Endothelial cell of hepatic sinusoid (primary cell): ENCODE measurements at regions not wholly inside any gene's neighbourhood (a gene's known extent, or its start where the extent isn't known, plus 50 kb on each side); places are given as distances from the start of the nearest gene placed in this dataset.

Source experiments
- in situ Hi-C: cut with HindIII; loops from 2 replicates; pipeline ENCODE4 v1.10.0; 2017; ENCODE audit warnings: low sequenced_read_pairs

DNA sequence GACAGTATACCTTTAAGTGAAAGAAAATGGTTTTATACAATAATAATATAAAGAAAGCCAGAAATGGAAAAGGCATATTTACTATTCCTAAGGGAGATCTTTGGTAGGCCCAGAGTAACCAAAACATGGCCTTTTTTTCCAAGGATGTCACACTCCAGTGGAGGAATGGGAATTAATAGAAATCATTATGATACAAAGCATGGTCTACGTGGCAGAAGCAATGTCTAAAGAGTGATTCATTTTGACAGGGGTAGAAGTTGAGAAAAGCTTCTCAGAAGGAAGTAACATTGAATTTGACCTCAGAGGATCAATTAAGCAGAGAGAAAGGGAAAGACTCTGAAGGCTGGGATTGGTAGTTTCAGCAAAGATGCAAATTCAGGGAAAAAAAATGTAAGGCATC, 208.6 kb downstream of the BTG1 start:
- in situ Hi-C loops = no loop called here

DNA sequence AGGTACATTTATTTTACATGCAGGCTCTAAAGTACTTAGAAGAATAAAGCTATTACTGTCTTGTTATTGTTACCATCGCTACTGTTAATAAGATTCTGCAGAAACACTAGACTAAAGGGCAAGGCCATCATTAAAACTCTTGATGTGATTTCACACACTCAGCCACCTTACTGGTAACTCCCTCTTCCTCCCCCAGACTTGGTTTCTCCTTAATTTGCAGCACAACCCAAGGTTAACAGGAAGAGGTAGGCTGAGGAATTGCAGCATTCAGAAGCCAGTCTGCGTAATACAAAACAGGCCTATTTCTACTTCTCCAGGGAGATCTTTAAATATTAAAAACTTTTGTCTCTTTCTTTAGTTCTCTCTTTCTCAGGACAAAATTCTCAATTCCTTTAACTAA, 210.3 kb downstream of the BTG1 start:
- in situ Hi-C loops = no loop called here

DNA sequence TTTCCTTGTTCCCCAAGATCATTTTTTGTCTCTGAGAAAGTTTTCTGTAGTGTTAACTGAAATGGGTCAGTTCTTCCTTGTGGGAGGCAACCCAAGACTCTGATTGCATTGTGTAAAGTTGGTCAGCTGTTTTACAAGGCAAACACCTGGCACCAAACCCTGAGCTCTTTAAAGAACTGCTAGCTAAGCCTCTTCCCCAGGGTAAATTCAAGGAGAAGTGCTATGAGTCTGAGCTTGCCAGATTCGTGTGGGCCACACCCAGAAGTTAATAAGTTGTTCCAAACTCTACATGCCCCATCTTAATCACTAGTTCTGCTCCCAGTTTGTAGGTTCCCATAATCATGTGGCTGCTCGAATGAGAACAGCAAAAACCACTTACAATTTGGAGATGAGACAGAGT, 214.5 kb downstream of the BTG1 start:
- in situ Hi-C loops = loop anchor here (5.0 kb wide), 1 partner anchor 76 kb away; no protein-coding TSS in a partner anchor

DNA sequence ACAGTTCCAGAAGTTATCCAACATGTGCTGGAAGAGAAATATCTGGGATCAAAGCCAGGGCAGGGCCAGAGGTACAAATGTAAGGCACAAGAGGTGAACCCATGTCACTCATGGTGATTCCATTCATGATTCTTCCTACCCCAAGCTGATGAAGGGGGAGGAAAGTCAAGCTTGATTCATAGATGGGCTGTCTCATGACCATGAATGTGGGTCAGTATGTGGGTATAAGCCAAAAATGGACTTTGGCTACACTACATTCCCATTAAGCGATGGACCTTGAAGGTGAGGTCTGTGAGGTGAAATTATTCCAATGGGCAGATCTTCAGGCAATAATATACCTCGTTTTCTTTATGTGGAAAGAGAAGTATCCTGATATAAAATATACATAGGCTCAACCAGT, 217.1 kb downstream of the BTG1 start:
- in situ Hi-C loops = no loop called here

DNA sequence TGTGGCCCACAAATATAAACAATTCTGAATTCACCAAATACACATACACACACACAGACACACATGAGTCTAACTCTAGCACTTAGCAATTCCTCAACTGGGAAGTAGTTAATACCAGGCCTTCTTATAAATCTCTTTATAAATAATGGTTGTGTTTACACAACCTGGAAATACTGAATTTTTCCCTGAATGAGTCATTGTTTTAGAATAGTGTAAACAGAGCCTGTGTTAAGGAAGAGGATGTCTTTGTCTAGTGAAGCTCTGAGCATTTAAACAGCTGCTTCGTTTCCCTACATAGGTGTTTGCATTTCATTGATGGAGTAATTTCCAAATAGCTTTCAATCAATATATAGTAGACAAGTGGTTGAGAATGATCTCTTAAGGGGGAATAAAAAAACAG, 218.8 kb downstream of the BTG1 start:
- in situ Hi-C loops = no loop called here

DNA sequence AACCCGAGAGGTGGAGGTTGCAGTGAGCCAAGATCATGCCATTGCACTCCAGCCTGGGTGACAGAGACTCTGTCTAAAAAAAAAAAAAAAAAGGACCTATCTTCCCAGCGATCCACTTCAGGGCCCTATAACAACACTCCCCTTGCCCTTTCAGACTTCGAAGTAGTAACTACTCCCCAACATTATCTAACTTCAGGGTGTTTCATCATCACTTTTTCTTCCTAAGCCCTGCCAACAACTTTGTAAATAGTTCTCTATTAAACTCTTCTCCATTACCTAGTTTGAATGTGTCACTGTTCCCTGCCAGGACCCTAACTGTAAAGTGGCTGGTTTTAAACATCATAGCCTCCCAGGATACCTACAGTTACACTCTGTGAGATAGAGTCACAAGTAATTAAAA, 220.8 kb downstream of the BTG1 start:
- in situ Hi-C loops = no loop called here

DNA sequence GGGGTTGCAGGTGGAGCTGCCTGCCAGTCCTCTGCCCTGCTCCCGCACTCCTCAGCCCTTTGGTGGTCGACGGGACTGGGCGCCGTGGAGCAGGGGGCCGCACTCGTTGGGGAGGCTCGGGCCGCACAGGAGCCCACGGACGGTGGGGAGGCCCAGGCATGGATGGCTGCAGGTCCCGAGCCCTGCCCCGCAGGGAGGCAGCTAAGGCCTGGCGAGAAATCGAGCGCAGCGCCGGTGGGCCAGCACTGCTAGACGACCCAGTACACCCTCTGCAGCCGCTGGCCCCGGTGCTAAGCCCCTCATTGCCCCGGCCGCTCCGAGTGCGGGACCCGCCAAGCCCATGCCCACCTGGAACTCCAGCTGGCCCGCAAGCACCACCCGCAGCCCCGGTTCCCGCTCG, 221.8 kb downstream of the BTG1 start:
- in situ Hi-C loops = no loop called here

DNA sequence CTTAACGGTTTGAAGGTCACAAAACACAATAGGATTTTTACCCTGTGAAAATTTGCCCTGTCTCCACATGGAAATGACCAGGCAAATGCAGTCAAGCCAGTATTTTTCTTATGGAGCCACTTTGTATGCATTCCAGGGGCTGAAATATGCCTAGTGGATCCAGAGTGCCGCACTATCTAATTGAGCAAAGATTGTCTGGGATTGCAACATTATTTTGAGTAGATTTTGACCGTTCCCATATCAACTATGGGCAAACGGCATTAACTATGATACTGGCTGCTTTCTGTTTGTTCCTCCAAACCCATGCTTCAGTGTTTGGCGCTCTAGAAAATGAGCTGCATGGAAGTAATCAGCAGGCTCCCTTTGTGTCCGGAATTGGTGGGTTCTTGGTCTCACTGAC, 223.0 kb downstream of the BTG1 start:
- in situ Hi-C loops = no loop called here

DNA sequence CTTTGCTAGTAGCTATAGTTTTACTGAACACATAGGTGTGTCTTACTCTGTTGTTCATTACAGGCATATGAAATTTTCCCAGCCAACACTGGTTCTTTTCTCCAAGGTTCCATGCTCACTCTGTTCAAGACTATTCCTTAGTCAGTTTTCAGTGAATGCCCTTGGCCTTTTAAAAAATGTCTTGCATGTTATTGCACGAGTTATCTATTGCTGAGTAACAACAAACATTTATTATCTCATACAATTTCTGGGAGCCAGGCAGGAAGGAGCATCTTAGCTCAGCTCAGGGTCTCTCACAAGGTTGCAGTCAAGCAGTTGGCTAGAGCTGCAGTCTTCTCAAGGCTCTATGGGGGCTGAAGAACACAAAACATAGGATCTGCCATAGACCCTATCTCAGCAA, 223.5 kb downstream of the BTG1 start:
- in situ Hi-C loops = no loop called here

DNA sequence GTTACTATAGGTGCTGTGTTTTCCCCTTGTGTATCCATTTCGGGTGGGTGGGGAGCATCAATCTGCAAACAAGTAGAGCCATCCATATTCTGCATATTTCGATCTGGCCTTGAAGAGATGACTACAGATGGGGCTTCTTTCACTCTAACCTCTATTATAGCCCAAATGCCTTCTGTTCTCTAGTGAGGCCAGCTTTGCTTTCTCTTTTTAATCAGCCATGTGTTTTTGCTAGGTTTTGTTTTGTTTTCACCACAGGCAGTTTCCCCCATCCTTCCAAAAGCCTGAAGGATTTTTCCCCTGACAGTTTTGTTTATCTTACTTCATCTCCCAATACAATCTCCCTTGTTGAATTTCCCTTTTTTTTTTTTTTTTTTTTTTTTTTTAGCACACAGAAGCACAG, 224.1 kb downstream of the BTG1 start:
- in situ Hi-C loops = no loop called here

DNA sequence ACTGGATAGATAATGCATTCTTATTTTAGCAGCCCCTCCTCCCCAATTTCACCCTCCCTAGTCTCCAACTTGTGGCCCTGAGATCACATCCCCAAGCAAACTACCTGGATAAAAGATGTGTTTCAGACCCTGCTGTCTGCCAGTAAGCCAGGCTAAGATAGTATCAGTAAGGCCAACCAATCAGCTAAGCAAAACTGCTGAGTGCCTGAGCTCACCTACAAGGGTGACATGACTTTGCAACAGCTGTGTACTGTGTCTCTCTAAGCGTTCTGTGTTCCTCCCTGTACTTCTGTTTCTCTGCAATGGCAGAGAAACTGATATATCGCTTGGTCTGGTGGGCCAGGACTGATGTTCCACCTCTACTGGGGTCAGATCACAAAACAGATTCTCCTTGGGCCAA, 224.9 kb downstream of the BTG1 start:
- in situ Hi-C loops = no loop called here

DNA sequence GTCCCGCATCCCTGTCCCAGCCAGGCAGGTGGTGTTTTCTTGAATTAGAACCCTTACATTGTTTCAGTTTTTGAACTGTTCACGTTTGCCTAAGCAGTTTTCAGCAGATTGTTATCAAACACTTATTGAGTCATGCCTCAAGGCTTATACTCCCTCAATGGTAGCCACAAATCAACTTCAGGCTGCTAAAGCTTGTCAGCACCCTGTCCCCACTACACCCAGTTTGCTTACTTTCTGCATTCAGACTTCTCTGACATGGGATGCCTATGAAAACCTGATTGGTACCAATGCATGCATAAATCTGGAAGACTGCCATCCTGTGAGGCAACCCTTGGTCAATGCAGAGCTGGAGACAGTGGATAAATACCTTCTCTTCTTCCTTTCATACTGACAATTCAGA, 225.4 kb downstream of the BTG1 start:
- in situ Hi-C loops = no loop called here

DNA sequence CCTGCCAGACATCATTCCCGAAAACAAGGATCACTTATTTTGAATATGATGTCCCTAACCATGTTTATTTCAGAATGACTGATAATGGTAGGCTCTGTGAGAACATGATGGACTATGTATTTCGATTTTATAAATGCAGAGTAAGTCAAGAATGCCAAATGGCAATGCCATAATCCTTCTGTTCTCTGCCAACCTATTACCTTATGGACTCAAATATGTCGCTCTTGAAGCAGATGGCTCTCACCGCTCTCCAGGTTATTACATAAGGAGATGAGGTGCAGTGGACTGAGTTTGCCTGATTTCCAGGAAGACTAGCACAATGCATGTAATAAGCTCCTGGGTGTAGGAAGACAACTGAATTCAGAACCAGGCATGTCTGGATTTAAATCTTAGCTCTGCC, 227.2 kb downstream of the BTG1 start:
- in situ Hi-C loops = no loop called here

DNA sequence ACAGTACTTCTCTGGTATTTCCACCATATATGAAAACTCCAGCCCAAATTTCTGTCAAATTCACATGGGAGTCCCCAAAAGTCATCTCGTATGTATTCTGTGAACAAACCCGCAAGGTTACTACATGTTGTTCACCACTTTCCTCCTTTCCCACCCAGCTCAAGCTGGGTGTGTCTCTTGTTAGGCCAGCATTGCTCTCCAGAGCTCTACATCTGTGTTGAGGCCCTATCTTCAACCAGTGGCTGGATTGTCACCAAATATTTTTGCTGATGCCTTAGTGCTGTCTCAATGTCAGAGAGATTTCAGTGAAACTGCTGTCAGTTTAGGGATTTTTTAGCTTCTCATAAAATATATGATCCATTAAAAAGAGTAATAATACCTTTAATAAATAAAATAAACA, 230.9 kb downstream of the BTG1 start:
- in situ Hi-C loops = no loop called here

DNA sequence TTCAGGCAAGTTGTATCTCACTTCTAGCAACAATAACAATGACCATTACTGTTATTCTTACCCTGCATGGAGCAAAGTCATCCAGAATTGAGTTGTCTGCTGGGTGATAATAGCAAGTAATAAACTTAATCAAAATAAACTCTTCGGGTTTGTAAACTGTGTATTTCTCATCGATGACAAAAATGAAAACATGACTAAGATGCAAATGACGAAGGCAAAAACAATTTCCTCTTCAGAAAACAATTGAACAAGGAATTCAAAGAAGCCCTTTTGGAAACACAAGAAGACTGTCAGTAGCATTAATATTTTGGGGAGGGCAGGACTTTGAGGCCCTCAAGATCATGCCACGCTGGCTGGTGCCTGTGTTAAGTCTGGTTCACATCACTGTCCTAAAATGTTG, 232.0 kb downstream of the BTG1 start:
- in situ Hi-C loops = no loop called here

DNA sequence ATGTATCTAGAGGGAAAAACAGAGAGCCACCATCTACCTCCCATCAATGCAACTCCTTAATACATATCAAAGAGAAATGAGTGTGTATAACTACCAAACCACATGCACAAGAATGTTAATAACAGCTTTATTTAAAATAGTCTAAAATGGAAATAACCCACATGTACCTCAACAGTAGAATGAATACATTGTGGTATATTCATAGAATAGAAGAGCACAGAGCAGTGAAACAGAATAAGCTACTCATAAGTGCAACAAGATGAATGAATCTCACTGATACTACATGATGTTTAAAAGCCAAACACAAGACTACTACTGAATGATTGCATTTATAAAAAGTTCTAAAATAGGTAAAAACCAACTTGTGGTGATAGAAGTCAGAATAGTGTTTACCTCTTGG, 232.5 kb downstream of the BTG1 start:
- in situ Hi-C loops = no loop called here

DNA sequence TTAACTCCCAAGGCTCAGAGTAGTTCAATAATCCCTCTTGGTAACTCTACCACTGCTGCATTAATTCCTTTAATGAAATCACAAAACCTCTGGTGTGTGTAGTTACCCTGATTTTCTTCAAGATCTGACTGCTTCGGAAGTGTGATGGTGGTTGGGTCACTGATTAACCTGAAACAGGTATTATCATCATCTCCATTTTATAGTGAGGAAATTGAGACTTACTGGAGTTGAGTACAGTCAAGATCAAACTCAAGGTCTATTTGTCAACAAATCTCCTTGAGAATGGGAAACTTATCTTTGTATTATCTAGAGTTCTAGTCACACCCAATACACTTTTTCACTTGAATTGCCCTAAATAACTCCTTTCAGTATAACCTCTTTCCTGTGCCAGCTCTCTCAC, 233.5 kb downstream of the BTG1 start:
- in situ Hi-C loops = no loop called here

DNA sequence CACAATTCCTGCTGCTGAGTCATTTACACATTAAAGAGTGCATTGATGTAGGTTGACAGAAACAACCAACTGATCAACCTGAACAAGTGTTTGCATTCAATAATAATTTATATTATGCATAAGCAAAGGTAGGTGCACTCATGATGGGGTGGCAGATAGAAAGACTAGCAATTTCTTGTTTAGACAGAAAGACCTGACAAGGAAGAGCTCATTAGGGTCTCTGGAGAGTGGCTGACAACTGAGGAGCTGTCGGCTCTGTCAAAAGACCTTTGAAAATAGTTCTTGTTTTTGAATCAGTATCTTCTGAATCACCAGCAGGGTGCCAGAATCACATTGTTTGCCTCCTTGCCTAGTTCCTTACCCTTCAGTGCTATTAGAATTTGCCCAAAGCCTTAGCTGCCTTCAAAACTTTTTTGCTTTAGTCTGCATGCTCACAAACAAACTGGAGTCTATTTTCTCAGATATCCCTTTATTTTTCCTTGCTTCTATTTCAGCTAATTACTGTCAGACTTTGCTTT, 234.7 kb downstream of the BTG1 start:
- in situ Hi-C loops = no loop called here

DNA sequence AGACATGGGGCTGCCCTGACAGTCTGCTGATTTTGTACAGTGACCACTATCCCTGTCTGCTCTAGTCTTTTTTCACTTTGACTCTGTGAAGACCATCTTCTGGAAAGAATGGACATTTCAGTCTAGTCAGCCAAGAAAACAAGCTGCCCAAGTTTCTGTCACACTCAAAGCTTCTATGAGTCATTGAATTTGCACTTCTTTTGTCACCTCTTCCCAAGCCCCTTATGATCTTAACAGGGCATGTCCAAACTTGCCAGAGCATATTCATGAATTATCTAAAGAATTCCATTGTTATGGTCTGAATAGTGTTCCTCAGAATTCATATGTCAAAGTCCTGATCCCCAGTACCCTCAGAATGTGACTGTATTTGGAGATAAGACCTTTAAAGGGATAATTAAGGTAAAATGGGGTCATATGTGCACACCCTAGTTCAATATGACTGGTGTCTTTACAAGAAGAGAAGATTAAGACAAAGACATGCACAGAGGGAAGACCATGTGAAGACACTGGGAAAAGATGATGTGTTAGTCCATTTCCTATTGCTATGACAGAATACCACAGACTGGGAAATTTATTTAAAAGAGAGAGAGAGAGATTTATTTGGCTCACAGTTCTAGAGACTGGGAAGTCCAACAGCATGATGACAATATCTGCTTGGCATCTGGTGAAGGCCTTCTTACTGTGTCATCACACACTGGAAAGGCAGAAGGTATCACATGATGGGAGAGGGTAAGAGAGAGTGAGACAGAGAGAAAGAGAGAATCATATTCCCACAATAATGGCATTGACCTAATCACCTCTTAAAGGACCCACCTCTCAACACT, 242.6 kb downstream of the BTG1 start:
- in situ Hi-C loops = no loop called here

DNA sequence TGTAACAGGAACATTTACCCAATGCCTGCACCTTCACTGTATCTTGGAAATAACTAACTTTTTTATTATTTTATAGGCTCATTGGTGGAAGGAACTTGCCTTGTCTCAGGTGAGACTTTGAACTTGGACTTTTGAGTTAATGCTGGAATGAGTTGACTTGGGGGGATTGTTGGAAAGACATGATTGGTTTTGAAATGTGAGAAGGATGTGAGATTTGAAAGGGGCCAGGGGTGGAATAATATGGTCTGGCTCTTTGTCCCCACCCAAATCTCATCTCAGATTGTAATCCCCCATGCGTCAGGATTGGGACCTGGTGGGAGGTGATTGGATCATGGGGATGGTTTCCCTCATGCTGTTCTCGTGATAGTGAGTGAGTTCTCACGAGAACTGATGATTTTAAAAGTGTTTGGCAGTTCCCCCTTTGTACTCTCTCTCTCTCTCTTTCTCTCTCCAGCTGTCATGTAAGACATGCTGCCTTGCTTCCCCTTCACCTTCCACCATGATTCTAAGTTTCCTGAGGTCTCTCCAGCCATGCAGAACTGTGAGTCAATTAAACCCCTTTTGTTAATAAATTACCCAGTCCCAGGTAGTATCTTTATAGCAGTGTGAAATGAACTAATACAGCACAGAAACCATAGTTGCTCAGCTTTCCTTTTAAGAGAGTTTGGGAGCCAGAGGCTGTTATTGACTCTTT, 244.1 kb downstream of the BTG1 start:
- in situ Hi-C loops = no loop called here

DNA sequence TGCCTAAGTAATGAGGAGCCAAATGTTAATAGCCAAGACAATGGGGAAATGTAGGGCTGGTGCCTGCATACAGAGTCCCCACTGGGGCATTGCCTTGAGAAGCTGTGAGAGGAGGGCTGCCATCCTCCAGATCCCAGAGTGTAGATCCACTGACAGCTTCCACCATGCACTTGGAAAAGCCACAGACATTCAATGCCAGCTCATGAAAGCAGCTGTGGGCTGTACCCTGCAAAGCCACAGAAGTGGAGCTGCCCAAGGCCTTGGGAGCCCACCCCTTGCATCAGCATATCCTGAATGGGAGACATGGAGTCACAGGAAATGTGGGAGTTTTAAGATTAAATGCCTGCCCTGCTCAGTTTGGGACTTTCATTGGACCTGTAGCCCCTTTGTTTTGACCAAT, 244.7 kb downstream of the BTG1 start:
- in situ Hi-C loops = no loop called here

DNA sequence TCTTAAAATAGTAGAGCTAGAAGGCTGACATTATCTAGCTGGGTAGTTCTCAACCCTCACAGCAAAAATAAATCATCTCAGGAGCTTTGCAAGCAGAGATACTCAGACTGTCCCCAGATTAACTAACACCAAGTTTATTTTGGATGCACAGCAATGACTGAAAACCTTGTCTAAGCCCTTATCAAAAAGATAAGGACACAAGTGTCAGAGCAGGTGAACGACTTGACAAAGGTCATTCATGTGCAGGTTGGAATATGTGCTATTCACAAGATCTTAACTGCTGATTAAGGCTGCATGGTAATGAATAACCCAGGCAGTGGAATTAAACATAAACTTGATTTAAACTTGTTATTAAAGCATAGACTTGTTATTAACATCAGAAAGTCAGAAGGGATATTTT, 246.6 kb downstream of the BTG1 start:
- in situ Hi-C loops = no loop called here
